Mucosa of stomach (tissue), 1 donor: ENCODE measurements at regions not wholly inside any gene's neighbourhood (a gene's known extent, or its start where the extent isn't known, plus 50 kb on each side); places are given as distances from the start of the nearest gene placed in this dataset.

ENCODE experiments used
- H3K27me3 ChIP-seq: one replicate; pipeline ENCODE4 v1.7.0; 2013; ENCODE audit warnings: mild to moderate bottlenecking, low read length; ENCODE audit not compliant: control insufficient read depth, insufficient read depth
- H3K36me3 ChIP-seq: one replicate; pipeline ENCODE4 v1.7.0; 2013; ENCODE audit warnings: low read length; ENCODE audit not compliant: control insufficient read depth, insufficient read depth
- H3K4me1 ChIP-seq: one replicate; pipeline ENCODE4 v1.7.0; 2013; ENCODE audit warnings: mild to moderate bottlenecking, low read length; ENCODE audit not compliant: control insufficient read depth, insufficient read depth
- H3K4me3 ChIP-seq: one replicate; pipeline ENCODE4 v1.7.0; 2013; ENCODE audit warnings: low read length
- H3K9ac ChIP-seq: one replicate; pipeline ENCODE4 v1.7.0; 2013; ENCODE audit warnings: mild to moderate bottlenecking, low read length, moderate library complexity
- H3K9me3 ChIP-seq: one replicate; pipeline ENCODE4 v1.7.0; 2013; ENCODE audit warnings: mild to moderate bottlenecking, low read length, moderate library complexity; ENCODE audit not compliant: control insufficient read depth
- donor health status: Pancreatic carcinoma.

DNA sequence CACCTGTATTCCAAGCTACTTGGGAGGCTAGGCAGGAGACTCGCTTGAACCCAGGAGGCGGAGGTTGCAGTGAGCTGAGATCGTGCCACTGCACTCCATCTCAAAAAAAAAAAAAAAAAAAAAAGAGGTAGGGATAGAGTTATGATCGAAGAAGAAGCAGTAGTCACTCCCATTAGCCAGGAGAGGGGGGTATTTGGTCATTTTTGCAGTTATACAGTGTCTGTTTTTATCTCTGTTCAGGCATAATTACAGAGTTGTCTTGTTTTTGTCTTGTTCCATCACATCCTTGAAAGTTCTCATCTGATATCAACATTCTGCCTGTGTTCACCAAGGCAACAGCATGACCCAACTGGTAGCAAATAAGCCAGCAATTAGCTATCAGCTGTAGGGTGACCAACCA lies 98.5 kb upstream of the TMPO start:
- H3K4me1 ChIP-seq = peaks cover 14% of the 10 kb centered on the region

GRCh38 chr12:98417266-98417665 lies 98.1 kb upstream of the TMPO start:
- Histone ChIP-seq H3K27me3 (no peaks in the 10 kb centered on the region), H3K9me3 (no peaks in the 10 kb centered on the region), H3K9ac (no peak overlapping the region), H3K36me3 (no peaks in the 10 kb centered on the region), H3K4me1 (peaks cover 14% of the 10 kb centered on the region), H3K4me3 (no peak overlapping the region)

More for the DNA sequence above, 98.5 kb upstream of the TMPO start:
- Histone ChIP-seq H3K9ac (no peak overlapping the region), H3K27me3 (no peaks in the 10 kb centered on the region), H3K9me3 (no peaks in the 10 kb centered on the region), H3K4me3 (no peak overlapping the region), H3K36me3 (no peaks in the 10 kb centered on the region)

- no peak overlapping the region for H3K4me3 ChIP-seq
Measured at GRCh38 chr12:98418357-98419075, 96.9 kb upstream of the TMPO start.

DNA sequence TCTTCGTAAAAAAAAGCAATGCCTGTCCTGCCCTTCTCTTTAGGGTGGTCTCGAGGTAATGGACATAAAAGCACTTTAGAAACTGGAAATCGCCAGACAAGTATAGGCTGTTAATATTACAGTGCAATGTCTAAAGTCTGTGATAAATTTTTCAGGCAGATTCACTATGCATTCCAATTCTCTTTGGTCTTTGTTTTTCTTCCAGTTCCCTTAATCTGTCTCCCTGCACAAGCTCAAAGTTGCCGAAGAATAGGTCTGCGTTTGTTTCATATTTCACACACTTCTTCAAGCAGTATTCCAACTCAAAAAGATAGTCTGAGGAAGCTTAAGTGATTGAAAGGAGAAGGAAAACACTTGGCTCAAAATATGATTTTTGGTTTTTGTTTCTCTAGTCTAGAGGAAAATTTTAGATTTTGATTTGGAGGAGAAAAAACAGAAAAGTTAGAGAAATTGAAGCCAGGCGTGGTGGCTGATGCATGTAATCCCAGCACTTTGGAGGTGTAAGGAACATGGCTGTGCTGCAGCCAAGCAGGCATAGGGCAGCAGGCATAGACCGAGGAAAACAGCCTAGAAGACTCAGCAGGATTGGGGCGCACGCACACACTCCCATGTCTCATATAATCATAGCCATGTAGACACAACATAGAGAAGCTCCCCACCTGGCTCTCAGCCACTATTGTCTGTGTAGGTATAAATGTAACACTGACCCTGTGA lies 96.2 kb upstream of the TMPO start:
- Histone ChIP-seq H3K9me3 (no peaks in the 10 kb centered on the region), H3K9ac (no peak overlapping the region), H3K4me3 (no peak overlapping the region), H3K4me1 (peaks cover 34% of the 10 kb centered on the region), H3K36me3 (no peaks in the 10 kb centered on the region), H3K27me3 (no peaks in the 10 kb centered on the region)

More at GRCh38 chr12:98418357-98419075, 96.9 kb upstream of the TMPO start:
- H3K4me1 ChIP-seq = peaks cover 27% of the 10 kb centered on the region
- H3K27me3 ChIP-seq = no peaks in the 10 kb centered on the region
- no peak overlapping the region for H3K9ac ChIP-seq
- no peaks in the 10 kb centered on the region for H3K36me3 ChIP-seq
- no peaks in the 10 kb centered on the region for H3K9me3 ChIP-seq

DNA sequence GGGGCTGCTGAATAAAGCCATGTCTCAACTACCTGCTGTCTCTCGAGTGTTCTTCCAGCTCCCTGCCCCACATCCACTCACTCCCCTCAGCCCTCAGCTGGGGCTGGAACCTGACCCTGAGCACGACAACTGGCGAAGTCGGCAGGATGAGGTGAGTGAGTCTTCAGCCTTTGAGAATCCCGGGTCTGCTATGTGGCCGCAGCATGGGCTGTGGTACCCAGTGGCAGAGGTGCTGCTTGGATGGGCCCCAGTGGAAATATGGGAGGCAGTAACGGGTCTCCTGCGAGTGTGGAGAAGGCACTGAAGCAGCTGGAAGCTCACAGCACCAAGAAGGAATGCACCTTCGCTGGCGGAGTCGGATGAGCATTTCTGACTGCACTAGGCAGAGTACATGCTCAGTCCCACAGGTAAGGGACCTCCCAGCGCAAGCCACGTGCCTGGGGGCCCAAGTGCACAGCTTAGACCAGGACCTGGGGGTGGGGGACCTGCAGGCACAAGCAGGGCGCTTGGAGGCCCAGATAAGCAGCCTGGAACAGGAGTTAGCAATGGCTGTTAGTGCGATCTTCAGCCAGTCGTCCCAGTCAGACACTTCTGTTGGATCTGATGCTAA lies 95.5 kb upstream of the TMPO start:
- Histone ChIP-seq H3K4me3 (no peak overlapping the region), H3K27me3 (no peaks in the 10 kb centered on the region), H3K4me1 (peaks cover 34% of the 10 kb centered on the region), H3K36me3 (no peaks in the 10 kb centered on the region), H3K9ac (no peak overlapping the region), H3K9me3 (no peaks in the 10 kb centered on the region)

GRCh38 chr12:98420461-98420860 lies 94.9 kb upstream of the TMPO start:
- Histone ChIP-seq H3K9me3 (no peaks in the 10 kb centered on the region), H3K27me3 (no peaks in the 10 kb centered on the region), H3K4me3 (no peak overlapping the region)

DNA sequence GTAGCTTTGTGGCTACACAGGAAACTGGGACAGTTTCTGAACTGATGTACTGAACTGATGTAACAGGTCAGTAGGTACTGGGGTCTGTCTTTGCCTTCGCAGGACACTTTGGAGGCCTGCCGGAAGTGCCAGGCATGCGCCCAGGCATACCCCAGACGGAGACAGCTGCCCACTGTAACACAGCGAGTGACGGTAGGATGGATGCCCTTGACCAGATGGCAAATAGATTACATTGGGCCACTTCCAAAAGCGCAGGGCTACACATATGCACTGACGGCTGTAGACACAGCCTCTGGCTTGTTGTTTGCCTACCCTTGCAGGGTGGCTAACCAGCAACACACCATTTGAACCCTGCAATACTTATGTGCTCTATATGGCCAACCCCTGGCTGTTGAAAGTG lies 94.1 kb upstream of the TMPO start:
- no peaks in the 10 kb centered on the region for H3K36me3 ChIP-seq
- peaks cover 34% of the 10 kb centered on the region for H3K4me1 ChIP-seq
- no peak overlapping the region for H3K9ac ChIP-seq

More at GRCh38 chr12:98420461-98420860, 94.9 kb upstream of the TMPO start:
- Histone ChIP-seq H3K4me1 (peaks cover 34% of the 10 kb centered on the region), H3K36me3 (no peaks in the 10 kb centered on the region), H3K9ac (no peak overlapping the region)

DNA sequence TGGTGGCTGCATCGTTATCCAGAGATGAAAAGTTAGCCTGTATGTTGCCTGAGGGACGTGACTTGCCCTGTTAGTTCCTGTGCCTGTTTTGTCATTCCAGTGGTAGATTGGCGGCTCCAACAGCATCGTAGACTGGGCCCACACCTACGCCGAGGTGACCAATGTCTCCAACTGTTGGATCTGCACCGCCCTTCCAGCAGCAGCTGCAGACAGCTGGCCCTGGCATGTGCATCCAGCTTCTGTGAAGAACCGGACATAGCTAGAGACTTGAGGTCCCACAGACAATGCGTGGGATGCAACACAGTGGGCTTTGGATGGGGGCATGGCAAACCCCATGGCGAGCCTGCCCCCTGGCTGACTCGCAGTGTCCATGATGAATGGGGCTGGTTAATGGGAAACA lies 93.0 kb upstream of the TMPO start:
- Histone ChIP-seq H3K36me3 (no peaks in the 10 kb centered on the region), H3K9me3 (no peaks in the 10 kb centered on the region), H3K4me3 (no peak overlapping the region), H3K9ac (no peak overlapping the region), H3K4me1 (peaks cover 34% of the 10 kb centered on the region), H3K27me3 (no peaks in the 10 kb centered on the region)

More for the DNA sequence above, 94.1 kb upstream of the TMPO start:
- Histone ChIP-seq H3K9me3 (no peaks in the 10 kb centered on the region), H3K4me3 (no peak overlapping the region), H3K27me3 (no peaks in the 10 kb centered on the region)

DNA sequence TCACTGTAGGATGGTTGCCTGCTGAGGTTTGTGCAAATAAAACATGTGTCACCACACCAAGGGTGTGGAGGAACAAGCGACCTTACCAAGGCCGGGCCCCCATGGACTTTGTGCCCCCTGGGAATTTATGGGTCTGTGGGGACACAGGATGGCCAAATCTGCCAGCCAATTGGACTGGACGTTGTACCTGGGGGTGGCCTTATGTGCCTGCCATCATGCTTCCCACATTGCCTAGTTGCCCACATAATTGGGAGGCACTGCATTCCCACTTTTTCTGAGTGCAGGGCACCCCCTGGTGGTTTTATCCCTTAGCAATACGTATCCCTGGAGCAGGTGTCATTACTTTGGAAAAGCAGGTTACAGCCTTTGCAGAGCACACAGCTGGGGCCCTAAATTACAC lies 92.6 kb upstream of the TMPO start:
- peaks cover 34% of the 10 kb centered on the region for H3K4me1 ChIP-seq
- H3K9ac ChIP-seq = no peak overlapping the region
- no peak overlapping the region for H3K4me3 ChIP-seq
- H3K27me3 ChIP-seq = no peaks in the 10 kb centered on the region
- no peaks in the 10 kb centered on the region for H3K9me3 ChIP-seq
- no peaks in the 10 kb centered on the region for H3K36me3 ChIP-seq

DNA sequence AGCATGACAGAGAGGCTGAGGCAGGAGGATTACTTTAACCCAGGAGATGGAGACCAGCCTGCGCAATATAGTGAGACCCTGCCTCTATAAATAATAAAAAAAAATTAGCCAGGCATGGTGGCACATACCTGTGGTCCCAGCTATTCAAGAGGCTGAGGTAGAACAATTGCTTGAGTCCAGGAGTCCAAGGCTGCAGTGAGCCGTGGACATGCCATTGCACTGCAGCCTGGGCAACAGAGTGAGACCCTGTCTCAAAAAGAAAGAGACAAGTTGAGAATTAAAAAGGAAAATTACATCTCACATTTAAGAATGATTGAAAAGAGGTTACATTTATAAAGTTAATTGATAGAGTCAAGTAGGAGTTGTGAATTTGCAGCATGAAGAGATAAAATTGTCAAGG lies 91.4 kb upstream of the TMPO start:
- H3K9me3 ChIP-seq = no peaks in the 10 kb centered on the region
- no peak overlapping the region for H3K9ac ChIP-seq
- H3K4me1 ChIP-seq = peaks cover 24% of the 10 kb centered on the region
- no peaks in the 10 kb centered on the region for H3K27me3 ChIP-seq
- no peaks in the 10 kb centered on the region for H3K36me3 ChIP-seq
- H3K4me3 ChIP-seq = no peak overlapping the region

DNA sequence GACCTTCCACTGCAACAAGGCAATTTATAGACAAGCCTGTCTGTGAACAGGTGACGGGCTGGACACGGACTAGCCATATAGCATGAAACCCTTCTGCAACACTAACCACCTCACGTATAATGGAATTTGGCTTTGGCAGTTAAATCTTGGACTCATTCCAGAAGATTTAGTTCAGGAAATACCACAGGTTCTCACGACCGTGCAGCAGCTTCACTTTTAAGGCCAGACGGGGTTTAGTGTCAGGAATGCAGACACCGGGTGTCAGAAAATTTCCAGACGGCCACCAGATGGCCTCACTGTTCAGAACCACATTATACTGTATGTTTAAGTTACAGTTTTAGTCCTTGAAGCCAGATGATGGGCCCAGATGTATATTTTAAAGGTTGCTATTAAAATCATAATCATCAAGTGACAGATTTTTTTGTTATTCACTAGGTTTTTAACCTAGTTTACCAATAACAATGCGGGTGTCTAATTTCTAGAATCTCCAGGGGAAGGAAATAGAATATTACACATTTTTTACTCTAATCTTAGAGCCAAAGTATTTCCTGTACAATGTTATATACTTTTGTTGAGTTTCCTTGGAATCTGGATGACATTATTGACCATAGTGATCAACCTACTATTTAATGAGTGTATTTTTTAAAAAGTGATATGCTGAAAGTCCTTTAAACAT lies 90.5 kb upstream of the TMPO start:
- Histone ChIP-seq H3K27me3 (no peaks in the 10 kb centered on the region), H3K4me3 (no peak overlapping the region), H3K36me3 (no peaks in the 10 kb centered on the region), H3K4me1 (peaks cover 19% of the 10 kb centered on the region), H3K9ac (no peak overlapping the region), H3K9me3 (no peaks in the 10 kb centered on the region)

DNA sequence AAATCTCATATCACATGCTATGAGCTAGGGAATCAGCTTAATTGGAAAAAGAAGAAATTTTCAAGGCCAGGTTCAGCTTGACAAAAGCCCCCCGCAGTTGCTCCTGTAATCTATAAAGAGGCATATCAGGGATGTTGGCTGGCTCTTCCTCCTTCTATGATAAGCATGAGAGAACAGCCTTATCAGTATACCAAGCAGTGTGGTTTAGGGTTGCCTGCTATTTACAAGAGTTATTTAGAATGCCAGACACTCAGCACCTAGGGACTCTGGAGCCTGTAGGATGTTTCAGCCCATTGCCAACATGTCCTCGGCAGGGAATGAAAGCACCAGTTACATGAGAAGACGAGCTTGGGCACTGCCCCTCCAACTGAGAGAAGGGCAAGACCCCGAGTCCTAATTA lies 89.5 kb upstream of the TMPO start:
- Histone ChIP-seq H3K36me3 (no peaks in the 10 kb centered on the region), H3K27me3 (no peaks in the 10 kb centered on the region), H3K4me1 (peaks cover 19% of the 10 kb centered on the region), H3K9me3 (no peaks in the 10 kb centered on the region), H3K4me3 (no peak overlapping the region), H3K9ac (no peak overlapping the region)
